ENCODE measurements at regions not wholly inside any gene's neighbourhood (a gene's known extent, or its start where the extent isn't known, plus 50 kb on each side); places are given as distances from the start of the nearest gene placed in this dataset.

DNA sequence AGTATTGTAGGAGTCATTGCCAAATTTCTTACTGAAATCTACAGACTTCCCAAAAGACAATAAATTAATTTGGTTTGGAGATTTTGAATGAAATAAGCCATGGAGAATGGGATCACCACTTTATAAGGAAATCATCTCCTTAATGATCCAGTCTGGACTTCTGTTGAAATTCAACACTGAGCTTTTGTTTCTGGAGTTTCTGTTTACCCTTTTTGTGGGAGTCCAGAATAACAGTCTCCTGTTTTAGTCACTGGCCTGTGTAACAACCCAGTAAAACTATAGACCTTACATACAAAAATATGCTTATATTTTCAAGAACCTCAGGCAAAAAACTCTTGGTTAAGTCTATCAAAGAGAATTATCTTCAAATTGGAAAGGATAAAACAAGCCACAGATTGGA, 321.7 kb upstream of the PLET1 start:
- no peak for TF ChIP-seq AGO1 (IDR thresholded peaks at IDR 0.05; ENCODE audit: low read depth, low read length, poor library complexity, severe bottlenecking)
- TF ChIP-seq ZNF776 (CRISPR knock-in tag; IDR thresholded peaks at IDR 0.05) = no peak
- no peak for TF ChIP-seq ZNF605 (CRISPR knock-in tag; IDR thresholded peaks at IDR 0.05)
- TF ChIP-seq ADNP (CRISPR knock-in tag; IDR thresholded peaks at IDR 0.05) = no peak
- TF ChIP-seq ZNF280B (CRISPR knock-in tag; IDR thresholded peaks at IDR 0.05; ENCODE audit: borderline replicate concordance) = no peak
- no peak for TF ChIP-seq SOX6 (IDR thresholded peaks at IDR 0.05)
- TF ChIP-seq SOX6 (CRISPR knock-in tag; IDR thresholded peaks at IDR 0.05) = no peak
- Histone ChIP-seq H4K20me1 (ENCODE audit: insufficient read depth, low read length) (no peaks in the 10 kb centered on the region), H3K27me3 (ENCODE audit: control insufficient read depth in 1 of 2, insufficient read depth in 2 of 2, low read length in 2 of 2) (no peaks in the 10 kb centered on the region; a peak in 1 of 5 replicates), H3K9ac (ENCODE audit: insufficient read depth, low read depth, low read length) (no peak overlapping the region), H3K79me2 (ENCODE audit: insufficient read depth, low read length) (no peaks in the 10 kb centered on the region), H3K4me2 (ENCODE audit: low read depth, low read length) (no peak overlapping the region), H3K27ac (ENCODE audit: extremely low read length, insufficient read depth, low read length) (no peak overlapping the region), H2AFZ (ENCODE audit: low read length) (no peak overlapping the region), H3K36me3 (replicated peaks in 1 of 2; ENCODE audit: control insufficient read depth in 1 of 2, insufficient read depth in 2 of 2, low read length in 2 of 2) (no peaks in the 10 kb centered on the region), H3K9me3 (ENCODE audit: low read length) (no peaks in the 10 kb centered on the region), H3K4me3 (replicated peaks in 1 of 3; ENCODE audit: insufficient read depth in 1 of 3, low read depth in 2 of 3, low read length in 3 of 3) (no peak overlapping the region), H3K4me1 (ENCODE audit: insufficient read depth, low read length) (no peaks in the 10 kb centered on the region)
- CTCF ChIA-PET (ENCODE audit: low intra/inter-chr PET ratio, low total read pairs) = no interaction called here
- intact Hi-C loops (cut with micrococcal nuclease; ENCODE audit: unreplicated experiment) = no loop called here
- POLR2A ChIA-PET = no interaction called here
- DNase-seq (ENCODE audit: low spot score) (no peak), ATAC-seq (no peak), FAIRE-seq (no peak)
- no TSS peak for BruUV-seq (replicated peaks)
- in situ Hi-C loops (cut with HindIII; ENCODE audit: extremely low pct_ligation_motif_present, low pct_unique_long_range_greater_than_20kb) = loop anchor here (10.0 kb wide), 1 partner anchor 532 kb away; no protein-coding TSS in a partner anchor

DNA sequence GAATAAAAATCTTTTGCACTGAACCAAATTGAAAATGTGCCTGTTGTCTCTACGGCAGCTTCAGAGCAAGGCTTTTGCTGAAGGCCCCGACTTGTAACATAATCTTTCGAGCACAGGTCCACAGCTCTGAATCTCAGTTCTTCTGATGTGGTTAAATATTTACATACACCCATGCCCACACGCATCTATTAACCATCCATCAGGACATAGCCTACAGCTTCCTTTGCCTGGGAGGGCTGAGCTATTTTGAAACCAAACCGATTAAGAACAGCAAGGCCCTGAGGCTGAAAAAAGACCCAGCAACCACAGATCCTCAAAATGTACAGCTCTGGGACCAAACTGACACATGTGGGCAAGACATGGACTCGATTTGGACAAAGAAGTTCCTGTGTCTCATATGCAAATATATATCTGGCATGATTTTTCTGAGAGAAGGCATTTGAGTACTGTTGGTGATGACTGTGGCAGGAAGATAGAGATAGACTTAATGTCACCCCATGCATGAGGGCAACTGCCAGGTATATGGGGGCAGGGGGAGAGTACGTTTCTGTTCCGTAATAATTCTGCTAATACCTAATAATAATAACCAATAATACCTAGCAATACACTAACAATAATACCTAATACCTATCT, 322.7 kb upstream of the PLET1 start:
- no peak overlapping the region for H3K4me2 ChIP-seq (ENCODE audit: low read depth, low read length)
- H2AFZ ChIP-seq (ENCODE audit: low read length) = no peak overlapping the region
- ATAC-seq = no peak
- POLR2A ChIA-PET = no interaction called here
- in situ Hi-C loops (cut with HindIII; ENCODE audit: extremely low pct_ligation_motif_present, low pct_unique_long_range_greater_than_20kb) (loop anchor here (10.0 kb wide), 1 partner anchor 531 kb away; no protein-coding TSS in a partner anchor), intact Hi-C loops (cut with micrococcal nuclease; ENCODE audit: unreplicated experiment) (no loop called here)
- H3K9me3 ChIP-seq (ENCODE audit: low read length) = no peaks in the 10 kb centered on the region
- no peak overlapping the region for H3K9ac ChIP-seq (ENCODE audit: insufficient read depth, low read depth, low read length)
- H3K79me2 ChIP-seq (ENCODE audit: insufficient read depth, low read length) = no peaks in the 10 kb centered on the region
- CTCF ChIA-PET (ENCODE audit: low intra/inter-chr PET ratio, low total read pairs) = no interaction called here
- H3K4me3 ChIP-seq (replicated peaks in 1 of 3; ENCODE audit: insufficient read depth in 1 of 3, low read depth in 2 of 3, low read length in 3 of 3) = no peak overlapping the region
- WGBS (ENCODE audit: low lambda C conversion rate) = under 1% methylated on average over 8 of the region's 8 CpGs
- no peak overlapping the region for H3K27ac ChIP-seq (ENCODE audit: extremely low read length, insufficient read depth, low read length)
- no peak for DNase-seq (ENCODE audit: low spot score)
- no peaks in the 10 kb centered on the region for H3K4me1 ChIP-seq (ENCODE audit: insufficient read depth, low read length)
- no peaks in the 10 kb centered on the region for H3K36me3 ChIP-seq (replicated peaks in 1 of 2; ENCODE audit: control insufficient read depth in 1 of 2, insufficient read depth in 2 of 2, low read length in 2 of 2)
- no TSS peak for BruUV-seq (replicated peaks)
- no peaks in the 10 kb centered on the region; a peak in 1 of 5 replicates for H3K27me3 ChIP-seq (ENCODE audit: control insufficient read depth in 1 of 2, insufficient read depth in 2 of 2, low read length in 2 of 2)
- no peak for FAIRE-seq
- no peaks in the 10 kb centered on the region for H4K20me1 ChIP-seq (ENCODE audit: insufficient read depth, low read length)
- no peak for TF ChIP-seq JUN (CRISPR knock-in tag; IDR thresholded peaks at IDR 0.05)
- TF ChIP-seq ZNF354B (CRISPR knock-in tag; IDR thresholded peaks at IDR 0.05) = no peak
- TF ChIP-seq ZNF317 (CRISPR knock-in tag; IDR thresholded peaks at IDR 0.05) = no peak
- no peak for TF ChIP-seq GZF1 (CRISPR knock-in tag; IDR thresholded peaks at IDR 0.05)
- no peak for TF ChIP-seq TARDBP (CRISPR knock-in tag; IDR thresholded peaks at IDR 0.05)
- no peak for TF ChIP-seq SIN3B (IDR thresholded peaks at IDR 0.05; ENCODE audit: low read length)
- no peak for TF ChIP-seq KLF16 (CRISPR knock-in tag; IDR thresholded peaks at IDR 0.05)
- TF ChIP-seq ZNF225 (CRISPR knock-in tag; IDR thresholded peaks at IDR 0.05) = no peak
- TF ChIP-seq, protein P1, sequence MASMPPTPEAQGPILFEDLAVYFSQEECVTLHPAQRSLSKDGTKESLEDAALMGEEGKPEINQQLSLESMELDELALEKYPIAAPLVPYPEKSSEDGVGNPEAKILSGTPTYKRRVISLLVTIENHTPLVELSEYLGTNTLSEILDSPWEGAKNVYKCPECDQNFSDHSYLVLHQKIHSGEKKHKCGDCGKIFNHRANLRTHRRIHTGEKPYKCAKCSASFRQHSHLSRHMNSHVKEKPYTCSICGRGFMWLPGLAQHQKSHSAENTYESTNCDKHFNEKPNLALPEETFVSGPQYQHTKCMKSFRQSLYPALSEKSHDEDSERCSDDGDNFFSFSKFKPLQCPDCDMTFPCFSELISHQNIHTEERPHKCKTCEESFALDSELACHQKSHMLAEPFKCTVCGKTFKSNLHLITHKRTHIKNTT (CRISPR knock-in tag; IDR thresholded peaks at IDR 0.05) = no peak

Measured in HepG2 (cell line).